Progenitor cell of endocrine pancreas (in vitro differentiated cells): ENCODE measurements at regions not wholly inside any gene's neighbourhood (a gene's known extent, or its start where the extent isn't known, plus 50 kb on each side); places are given as distances from the start of the nearest gene placed in this dataset.
"Not testable (repeated sequence)": the region's sequence is repeated elsewhere in the genome, so short reads cannot be mapped to it uniquely, and the experiment has no call there.

ENCODE experiments used
- DNase-seq: peaks from one replicate; pipeline ENCODE4 v3.0.0; 2021; ENCODE audit warnings: low spot score; ENCODE audit not compliant: unreplicated experiment
- H3K27ac Mint-ChIP-seq: 2 replicates; pipeline ENCODE4 v1.8.0; 2021; ENCODE audit warnings: mild to moderate bottlenecking, moderate library complexity, mixed read lengths
- H3K27me3 Mint-ChIP-seq: 2 replicates; pipeline ENCODE4 v1.8.0; 2021; ENCODE audit warnings: mixed read lengths
- H3K36me3 Mint-ChIP-seq: 2 replicates; pipeline ENCODE4 v1.8.0; 2022; ENCODE audit warnings: mixed read lengths; ENCODE audit not compliant: insufficient read depth
- H3K4me1 Mint-ChIP-seq: 2 replicates; pipeline ENCODE4 v1.8.0; 2021; ENCODE audit warnings: low read depth, mixed read lengths
- H3K4me3 Mint-ChIP-seq: 2 replicates; pipeline ENCODE4 v1.8.0; 2021; ENCODE audit warnings: low read depth, mild to moderate bottlenecking, moderate library complexity, mixed read lengths
- H3K9me3 Mint-ChIP-seq: 2 replicates; pipeline ENCODE4 v1.8.0; 2021; ENCODE audit warnings: low read depth, mixed read lengths
- TF ChIP-seq, protein P1 (sequence below): fragments of 200-600 bp; sonication (generic); IDR thresholded peaks from one replicate; pipeline ENCODE4 v1.5.0; 2021; ENCODE audit warnings: antibody characterized with exemption, mild to moderate bottlenecking; ENCODE audit not compliant: unreplicated experiment

DNA sequence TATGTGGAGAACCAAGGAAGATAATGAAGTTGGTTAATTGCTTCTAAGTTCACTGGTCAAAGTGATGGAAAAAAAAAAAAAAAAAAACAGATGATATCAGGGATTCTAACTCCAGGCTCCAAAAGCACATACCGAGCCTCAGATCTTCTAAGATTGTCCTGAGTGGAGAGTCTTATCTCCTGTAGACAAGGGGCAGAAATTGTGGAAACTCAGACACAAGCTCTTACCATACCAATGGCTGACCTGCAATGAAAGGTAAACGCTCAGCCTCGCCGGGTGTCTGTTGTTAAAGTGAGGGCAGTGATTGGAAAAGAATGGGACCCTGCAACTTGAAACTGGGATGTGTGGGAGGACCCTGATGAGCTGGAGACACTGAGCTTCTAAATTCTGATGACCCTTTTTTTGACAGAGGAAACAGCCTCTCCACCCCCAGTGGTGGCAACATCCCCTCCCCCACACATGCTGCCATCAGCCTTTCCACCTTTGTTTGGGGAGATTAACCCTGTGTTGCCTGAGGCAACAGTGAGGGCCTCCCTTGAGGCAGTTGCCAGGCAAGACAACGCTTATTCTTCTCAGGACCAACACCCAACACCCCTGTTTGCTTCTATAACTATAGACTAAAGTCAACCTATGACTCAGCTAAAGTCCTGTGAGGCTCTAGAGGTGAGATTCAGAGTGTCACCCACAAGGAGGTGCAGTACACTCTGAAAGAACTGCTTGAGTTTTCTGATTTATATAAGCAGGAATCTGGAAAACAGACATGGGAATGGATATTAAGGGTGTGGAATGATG lies 154.0 kb downstream of the THBS2 start:
- Mint-ChIP-seq H3K4me1 (peaks cover 1% of the 10 kb centered on the region), H3K27me3 (no peaks in the 10 kb centered on the region), H3K9me3 (no peaks in the 10 kb centered on the region), H3K36me3 (no peaks in the 10 kb centered on the region), H3K4me3 (no peak overlapping the region), H3K27ac (no peak overlapping the region)
- TF ChIP-seq, protein P1, sequence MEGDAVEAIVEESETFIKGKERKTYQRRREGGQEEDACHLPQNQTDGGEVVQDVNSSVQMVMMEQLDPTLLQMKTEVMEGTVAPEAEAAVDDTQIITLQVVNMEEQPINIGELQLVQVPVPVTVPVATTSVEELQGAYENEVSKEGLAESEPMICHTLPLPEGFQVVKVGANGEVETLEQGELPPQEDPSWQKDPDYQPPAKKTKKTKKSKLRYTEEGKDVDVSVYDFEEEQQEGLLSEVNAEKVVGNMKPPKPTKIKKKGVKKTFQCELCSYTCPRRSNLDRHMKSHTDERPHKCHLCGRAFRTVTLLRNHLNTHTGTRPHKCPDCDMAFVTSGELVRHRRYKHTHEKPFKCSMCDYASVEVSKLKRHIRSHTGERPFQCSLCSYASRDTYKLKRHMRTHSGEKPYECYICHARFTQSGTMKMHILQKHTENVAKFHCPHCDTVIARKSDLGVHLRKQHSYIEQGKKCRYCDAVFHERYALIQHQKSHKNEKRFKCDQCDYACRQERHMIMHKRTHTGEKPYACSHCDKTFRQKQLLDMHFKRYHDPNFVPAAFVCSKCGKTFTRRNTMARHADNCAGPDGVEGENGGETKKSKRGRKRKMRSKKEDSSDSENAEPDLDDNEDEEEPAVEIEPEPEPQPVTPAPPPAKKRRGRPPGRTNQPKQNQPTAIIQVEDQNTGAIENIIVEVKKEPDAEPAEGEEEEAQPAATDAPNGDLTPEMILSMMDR = no peak
- no peak for DNase-seq

DNA sequence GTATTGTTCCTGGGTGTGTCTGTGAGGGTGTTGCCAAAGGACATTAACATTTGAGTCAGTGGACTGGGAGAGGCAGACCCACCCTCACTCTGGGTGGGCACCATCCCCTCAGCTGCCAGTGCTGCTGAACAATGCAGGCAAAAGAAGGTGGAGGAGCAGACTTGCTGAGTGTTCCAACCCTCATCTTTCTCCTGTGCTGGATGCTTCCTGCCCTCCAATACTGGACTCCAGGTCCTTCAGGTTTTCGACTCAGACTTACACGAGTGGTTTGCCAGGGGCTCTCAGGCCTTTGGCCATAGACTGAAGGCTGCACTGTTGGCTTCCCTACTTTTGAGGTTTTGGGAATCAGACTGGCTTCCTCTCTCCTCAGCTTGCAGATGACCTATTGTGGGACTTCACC lies 155.0 kb downstream of the THBS2 start:
- not testable (repeated sequence) for H3K27me3 Mint-ChIP-seq, H3K4me3 Mint-ChIP-seq, H3K9me3 Mint-ChIP-seq, H3K36me3 Mint-ChIP-seq, H3K4me1 Mint-ChIP-seq, H3K27ac Mint-ChIP-seq, DNase-seq

DNA sequence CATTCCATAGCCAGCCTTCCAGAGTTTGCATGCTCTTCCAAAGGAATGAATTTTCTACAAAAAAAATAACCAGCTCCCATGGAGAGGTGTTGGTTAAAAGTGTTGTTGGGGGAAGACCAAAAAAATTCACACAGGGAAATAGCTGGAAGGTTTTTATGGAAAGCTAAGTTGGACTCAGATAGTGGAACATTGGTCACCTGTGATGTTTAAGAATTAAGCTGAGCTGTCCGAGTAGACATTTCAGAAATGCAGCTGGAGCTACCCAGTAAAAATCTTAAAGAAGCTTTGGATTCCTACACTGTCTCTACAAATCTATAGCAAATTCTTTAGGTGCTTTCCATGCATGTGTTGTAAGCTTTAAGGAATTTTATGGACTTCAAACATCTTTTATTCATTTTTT lies 155.5 kb downstream of the THBS2 start:
- TF ChIP-seq, protein P1 = no peak
- no peak for DNase-seq
- no peak overlapping the region for H3K4me3 Mint-ChIP-seq
- no peaks in the 10 kb centered on the region for H3K9me3 Mint-ChIP-seq
- peaks cover 1% of the 10 kb centered on the region for H3K4me1 Mint-ChIP-seq
- no peaks in the 10 kb centered on the region for H3K27me3 Mint-ChIP-seq
- H3K36me3 Mint-ChIP-seq = no peaks in the 10 kb centered on the region
- H3K27ac Mint-ChIP-seq = no peak overlapping the region

DNA sequence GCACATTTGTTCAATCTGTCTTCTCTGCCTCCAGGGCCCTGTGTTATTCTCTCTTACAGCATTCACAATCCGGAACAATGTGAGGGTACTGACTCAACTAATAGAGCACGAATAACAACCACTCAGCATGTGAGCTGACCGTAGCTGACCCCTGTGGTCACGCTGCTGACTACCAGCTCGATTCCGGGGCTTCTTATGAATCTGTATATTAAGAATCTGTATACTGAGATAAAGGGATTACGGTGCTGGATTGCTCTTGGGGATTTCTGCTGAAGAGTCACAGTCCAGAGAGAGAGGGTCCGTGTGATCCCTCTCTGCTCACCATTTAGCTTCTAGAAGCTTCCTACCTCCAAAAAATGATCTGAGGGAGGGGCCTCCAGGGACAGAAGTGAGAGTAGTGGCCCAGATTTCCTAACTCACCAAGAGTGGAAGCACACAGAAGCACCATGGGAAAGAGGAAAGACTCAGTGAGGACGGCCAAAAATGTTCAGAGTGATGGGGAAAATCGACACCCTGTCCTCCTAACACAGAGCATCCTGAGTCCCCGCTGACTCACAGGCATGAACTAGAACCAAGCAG lies 156.2 kb downstream of the THBS2 start:
- Mint-ChIP-seq H3K27me3 (no peaks in the 10 kb centered on the region), H3K27ac (no peak overlapping the region), H3K4me3 (no peak overlapping the region)

DNA sequence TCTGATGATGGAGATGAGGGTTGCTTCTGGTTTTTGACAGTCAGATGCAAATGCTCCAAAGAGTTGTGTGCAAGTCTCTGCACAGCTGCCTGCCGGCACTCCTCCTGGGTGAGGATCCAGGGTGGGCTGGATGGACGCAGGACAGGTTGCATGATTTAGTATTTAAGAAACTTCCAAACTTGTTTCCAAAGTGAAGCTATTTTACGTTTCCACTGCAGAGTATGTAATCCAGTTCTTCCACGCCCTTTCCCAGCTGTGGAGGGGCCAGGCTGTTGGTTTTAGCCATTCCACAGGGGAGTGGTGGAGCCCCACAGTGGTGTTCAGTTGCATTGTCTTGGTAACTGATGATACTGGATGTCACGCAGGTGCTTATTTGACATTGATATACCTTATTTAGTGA lies 157.3 kb downstream of the THBS2 start:
- H3K36me3 Mint-ChIP-seq = no peaks in the 10 kb centered on the region
- TF ChIP-seq, protein P1 = no peak
- no peaks in the 10 kb centered on the region for H3K27me3 Mint-ChIP-seq
- peaks cover 10% of the 10 kb centered on the region for H3K9me3 Mint-ChIP-seq
- no peak overlapping the region for H3K4me3 Mint-ChIP-seq
- H3K4me1 Mint-ChIP-seq = peaks cover 1% of the 10 kb centered on the region
- no peak overlapping the region for H3K27ac Mint-ChIP-seq
- no peak for DNase-seq

More for the DNA sequence above, 156.2 kb downstream of the THBS2 start:
- peaks cover under 1% of the 10 kb centered on the region for H3K9me3 Mint-ChIP-seq
- no peaks in the 10 kb centered on the region for H3K36me3 Mint-ChIP-seq
- DNase-seq = no peak
- TF ChIP-seq, protein P1 = no peak
- peaks cover 1% of the 10 kb centered on the region for H3K4me1 Mint-ChIP-seq

DNA sequence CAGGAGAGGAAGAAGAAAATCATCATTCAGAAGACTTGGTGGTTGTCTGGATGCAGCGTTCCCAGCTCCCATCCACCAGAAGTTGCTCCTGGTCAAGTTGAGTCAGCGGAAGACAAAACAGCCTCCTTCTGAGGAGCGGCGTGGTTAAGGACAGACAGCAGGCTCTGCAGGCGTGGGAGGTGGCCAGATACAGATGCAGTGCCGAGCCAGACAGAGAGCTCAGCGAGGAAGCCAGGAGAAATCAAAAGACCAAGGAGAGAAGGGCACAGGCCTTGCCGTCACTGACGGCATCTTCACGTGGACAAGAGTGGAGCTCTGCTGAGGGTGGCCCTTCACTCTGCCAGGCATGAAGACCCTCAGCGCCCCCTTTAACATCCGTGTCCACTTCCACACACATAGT lies 158.5 kb downstream of the THBS2 start:
- H3K36me3 Mint-ChIP-seq = peaks cover 1% of the 10 kb centered on the region
- DNase-seq = no peak
- peaks cover 1% of the 10 kb centered on the region for H3K4me1 Mint-ChIP-seq
- no peak overlapping the region for H3K4me3 Mint-ChIP-seq
- TF ChIP-seq, protein P1 = no peak
- no peaks in the 10 kb centered on the region for H3K27me3 Mint-ChIP-seq
- H3K27ac Mint-ChIP-seq = no peak overlapping the region
- peaks cover 17% of the 10 kb centered on the region for H3K9me3 Mint-ChIP-seq
